Upper lobe of left lung (tissue), 4 donors: ENCODE measurements at regions not wholly inside any gene's neighbourhood (a gene's known extent, or its start where the extent isn't known, plus 50 kb on each side); places are given as distances from the start of the nearest gene placed in this dataset.

Experiments used
- EP300 ChIP-seq, 4 donors: sonication (generic); formaldehyde crosslinking; IDR thresholded peaks; one replicate each; pipeline ENCODE4 v1.5.1; 2017; ENCODE audit warnings: antibody characterized with exemption in 4 of 4, control low read depth in 2 of 4
- POLR2A ChIP-seq, 4 donors: fragments of 450-650 bp; IDR thresholded peaks; one replicate each; pipeline ENCODE4 v1.5.1; 2016 to 2017; ENCODE audit warnings: antibody characterized with exemption in 4 of 4, mild to moderate bottlenecking in 2 of 4
- TF ChIP-seq, protein P1 (sequence below), 6 experiments: fragments of 450-650 bp in 4 of 6; fragments of 200-600 bp in 2 of 6; sonication (generic) in 2 of 6; IDR thresholded peaks; one replicate each; pipeline ENCODE4 v1.5.1; 2016 to 2019; ENCODE audit warnings: antibody characterized with exemption in 6 of 6

DNA sequence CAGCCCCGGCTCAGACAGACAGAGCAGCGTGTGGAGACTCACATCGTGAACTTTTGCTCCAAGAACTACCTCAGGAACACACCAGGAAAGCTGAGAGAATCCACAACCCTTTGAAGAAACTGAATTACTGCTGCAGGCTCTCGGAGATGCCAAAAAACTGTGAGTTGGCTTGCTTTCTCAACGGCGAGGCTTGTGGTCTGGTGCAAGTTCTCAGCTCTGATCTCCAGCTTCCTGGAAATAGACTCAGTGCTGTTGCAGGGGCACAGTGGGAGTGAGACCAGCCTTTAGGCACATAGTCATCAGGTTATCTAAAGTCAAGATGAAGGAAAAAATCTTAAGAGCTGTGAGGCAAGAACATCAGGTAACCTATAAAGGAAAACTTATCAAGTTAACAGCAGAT, 273.7 kb upstream of the LRATD1 start:
- no peak for TF ChIP-seq POLR2A (IDR thresholded peaks at IDR 0.05)
- no peak for TF ChIP-seq EP300 (IDR thresholded peaks at IDR 0.05)
- TF ChIP-seq, protein P1, sequence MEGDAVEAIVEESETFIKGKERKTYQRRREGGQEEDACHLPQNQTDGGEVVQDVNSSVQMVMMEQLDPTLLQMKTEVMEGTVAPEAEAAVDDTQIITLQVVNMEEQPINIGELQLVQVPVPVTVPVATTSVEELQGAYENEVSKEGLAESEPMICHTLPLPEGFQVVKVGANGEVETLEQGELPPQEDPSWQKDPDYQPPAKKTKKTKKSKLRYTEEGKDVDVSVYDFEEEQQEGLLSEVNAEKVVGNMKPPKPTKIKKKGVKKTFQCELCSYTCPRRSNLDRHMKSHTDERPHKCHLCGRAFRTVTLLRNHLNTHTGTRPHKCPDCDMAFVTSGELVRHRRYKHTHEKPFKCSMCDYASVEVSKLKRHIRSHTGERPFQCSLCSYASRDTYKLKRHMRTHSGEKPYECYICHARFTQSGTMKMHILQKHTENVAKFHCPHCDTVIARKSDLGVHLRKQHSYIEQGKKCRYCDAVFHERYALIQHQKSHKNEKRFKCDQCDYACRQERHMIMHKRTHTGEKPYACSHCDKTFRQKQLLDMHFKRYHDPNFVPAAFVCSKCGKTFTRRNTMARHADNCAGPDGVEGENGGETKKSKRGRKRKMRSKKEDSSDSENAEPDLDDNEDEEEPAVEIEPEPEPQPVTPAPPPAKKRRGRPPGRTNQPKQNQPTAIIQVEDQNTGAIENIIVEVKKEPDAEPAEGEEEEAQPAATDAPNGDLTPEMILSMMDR (IDR thresholded peaks at IDR 0.05): no peak
